Nephron (organoid): ENCODE measurements at regions not wholly inside any gene's neighbourhood (a gene's known extent, or its start where the extent isn't known, plus 50 kb on each side); places are given as distances from the start of the nearest gene placed in this dataset.
A peak's percentile ranks its signal among the peaks of the same experiment; 100 is the strongest.

Experiments used
- H3K27ac Mint-ChIP-seq, 3 experiments: 2 replicates each; pipeline ENCODE4 v1.8.0; 2020; ENCODE audit warnings: mixed read lengths in 3 of 3, mild to moderate bottlenecking in 2 of 3, moderate library complexity in 1 of 3
- H3K27me3 Mint-ChIP-seq: 2 replicates; pipeline ENCODE4 v1.8.0; 2021; ENCODE audit warnings: low read depth, mild to moderate bottlenecking, moderate library complexity, mixed read lengths
- H3K36me3 Mint-ChIP-seq: 2 replicates; pipeline ENCODE4 v1.8.0; 2020; ENCODE audit warnings: low read depth, mixed read lengths
- H3K4me1 Mint-ChIP-seq: 2 replicates; pipeline ENCODE4 v1.8.0; 2020; ENCODE audit warnings: mixed read lengths
- H3K4me3 Mint-ChIP-seq, 3 experiments: 2 replicates each; pipeline ENCODE4 v1.8.0; 2020; ENCODE audit warnings: mild to moderate bottlenecking in 3 of 3, mixed read lengths in 3 of 3, moderate library complexity in 2 of 3
- H3K9me3 Mint-ChIP-seq: 2 replicates; pipeline ENCODE4 v1.8.0; 2020; ENCODE audit warnings: mixed read lengths
- CTCF ChIP-seq, 3 experiments: fragments of 200-600 bp; sonication (generic); IDR thresholded peaks; one replicate each; pipeline ENCODE4 v1.5.0; 2021; ENCODE audit warnings: antibody characterized with exemption in 3 of 3; ENCODE audit not compliant: unreplicated experiment in 3 of 3

DNA sequence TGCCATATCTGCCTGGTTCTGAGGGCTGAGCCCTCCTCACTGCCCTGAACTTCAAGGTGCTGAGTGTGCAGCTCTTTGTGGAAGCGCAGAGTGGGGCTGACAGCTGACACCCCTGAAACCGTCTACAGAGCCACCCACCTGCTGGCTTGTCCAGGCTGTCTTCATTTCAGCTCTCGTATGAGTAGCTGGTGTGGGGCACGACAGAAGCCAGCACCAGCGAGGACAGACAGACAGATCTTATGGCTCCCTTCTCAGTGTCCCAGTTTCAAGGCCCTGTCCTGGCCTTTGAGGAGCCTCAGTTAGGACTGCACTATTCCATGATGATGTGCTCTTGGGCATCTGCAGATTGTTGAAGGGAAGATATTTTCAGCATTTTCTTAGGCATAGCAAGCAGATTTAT lies 287.1 kb downstream of the SLC4A3 start:
- no peak for TF ChIP-seq CTCF (IDR thresholded peaks at IDR 0.05; ENCODE audit: unreplicated experiment in 3 of 3)
- no peaks in the 10 kb centered on the region for H3K36me3 Mint-ChIP-seq
- no peak overlapping the region for H3K4me3 Mint-ChIP-seq
- peaks cover 62% of the 10 kb centered on the region for H3K4me1 Mint-ChIP-seq
- no peaks in the 10 kb centered on the region for H3K27me3 Mint-ChIP-seq
- peaks cover 4% of the 10 kb centered on the region for H3K9me3 Mint-ChIP-seq
- peak overlapping the region in 2 of 3 experiments; percentile 52 to 57 for H3K27ac Mint-ChIP-seq

DNA sequence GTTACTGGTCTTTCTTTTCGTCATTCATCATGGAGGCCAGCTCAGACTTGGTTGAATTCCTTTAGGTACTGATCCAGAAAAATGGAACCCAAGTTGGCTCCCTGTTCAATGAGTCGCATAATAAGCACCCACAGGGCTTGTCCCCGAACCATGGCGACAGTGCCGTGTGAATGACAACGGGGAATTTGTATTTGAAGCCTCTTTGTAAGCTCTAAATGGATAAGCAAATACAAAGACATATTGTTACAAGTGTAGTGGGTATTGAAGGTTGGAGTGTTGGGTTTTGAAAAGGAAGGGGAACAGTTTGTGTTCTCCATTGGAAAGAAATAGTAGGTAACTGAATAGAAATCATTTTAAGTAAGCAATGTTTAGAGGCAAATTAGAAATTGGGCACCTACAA lies 288.9 kb downstream of the SLC4A3 start:
- H3K9me3 Mint-ChIP-seq, result no peaks in the 10 kb centered on the region
- peaks cover 6% of the 10 kb centered on the region for H3K27me3 Mint-ChIP-seq
- peak overlapping the region in 2 of 3 experiments; percentile 16 to 23 for H3K27ac Mint-ChIP-seq
- no peaks in the 10 kb centered on the region for H3K36me3 Mint-ChIP-seq
- H3K4me3 Mint-ChIP-seq, result no peak overlapping the region
- TF ChIP-seq CTCF (IDR thresholded peaks at IDR 0.05; ENCODE audit: unreplicated experiment in 3 of 3), result no peak
- H3K4me1 Mint-ChIP-seq, result peaks cover 67% of the 10 kb centered on the region

DNA sequence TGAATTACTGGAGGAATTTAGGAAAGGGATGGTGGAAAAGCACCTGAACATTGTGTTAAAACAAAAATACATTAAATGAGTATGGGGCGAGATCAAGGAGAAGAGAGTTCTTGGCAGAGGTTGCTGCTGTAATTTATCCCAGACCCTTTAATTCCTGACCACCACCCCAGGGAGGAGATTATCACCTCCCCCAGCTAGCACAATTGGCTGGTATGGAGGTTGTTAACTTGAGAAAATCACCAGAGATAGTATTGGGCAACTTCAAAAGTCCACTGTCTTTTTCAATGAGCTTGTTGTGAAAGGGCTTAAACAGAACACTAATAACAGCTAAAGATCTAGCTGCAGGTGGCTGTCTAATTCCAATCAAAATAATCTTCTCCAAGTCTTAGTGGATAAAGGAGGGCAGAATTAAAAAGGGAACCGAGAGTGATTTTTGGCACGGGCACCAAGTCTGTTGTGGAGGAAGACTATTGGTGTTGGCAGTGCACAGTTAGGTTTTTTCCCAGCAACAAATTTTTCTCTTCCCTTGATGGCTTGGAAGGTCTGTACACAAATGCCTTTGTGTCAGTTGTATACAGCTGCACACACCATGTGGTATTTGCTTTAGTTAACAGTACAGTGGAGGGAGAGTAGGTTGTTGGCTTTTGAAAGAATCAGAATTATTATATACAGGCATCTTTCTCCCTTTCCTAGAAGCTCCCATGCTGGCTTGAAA lies 289.5 kb downstream of the SLC4A3 start:
- Mint-ChIP-seq H3K4me1 (peaks cover 64% of the 10 kb centered on the region), H3K4me3 (no peak overlapping the region), H3K9me3 (no peaks in the 10 kb centered on the region)

GRCh38 chr2:219918254-219918653 lies 290.8 kb downstream of the SLC4A3 start:
- Mint-ChIP-seq H3K27ac (peak overlapping the region; percentile 16 to 82 (median 78)), H3K27me3 (peaks cover 11% of the 10 kb centered on the region), H3K36me3 (no peaks in the 10 kb centered on the region), H3K4me1 (peaks cover 51% of the 10 kb centered on the region), H3K4me3 (no peak overlapping the region), H3K9me3 (no peaks in the 10 kb centered on the region)
- TF ChIP-seq CTCF (IDR thresholded peaks at IDR 0.05; ENCODE audit: unreplicated experiment in 3 of 3), result no peak

More for the DNA sequence above, 289.5 kb downstream of the SLC4A3 start:
- no peak for TF ChIP-seq CTCF (IDR thresholded peaks at IDR 0.05; ENCODE audit: unreplicated experiment in 3 of 3)
- Mint-ChIP-seq H3K36me3 (no peaks in the 10 kb centered on the region), H3K27ac (peak overlapping the region; percentile 16 to 81 (median 45)), H3K27me3 (peaks cover 6% of the 10 kb centered on the region)

DNA sequence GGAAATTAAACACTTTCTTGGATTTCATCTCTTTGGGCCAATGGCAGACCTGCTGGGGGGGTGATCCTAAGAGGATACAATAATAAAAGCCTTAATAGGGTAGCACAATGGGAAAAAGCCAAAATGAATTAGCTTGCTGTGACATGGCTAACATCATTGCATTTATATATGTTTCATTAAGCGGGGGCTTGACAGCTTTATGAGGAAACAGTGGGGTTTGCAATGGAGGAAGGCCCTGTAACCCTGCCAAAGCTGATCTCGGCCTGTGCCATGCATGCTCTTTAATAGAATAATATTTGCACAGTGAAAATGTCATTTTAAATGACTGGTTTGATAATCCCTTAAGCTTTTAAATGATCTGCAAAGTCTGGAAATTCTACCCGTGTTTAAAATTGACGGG lies 291.5 kb downstream of the SLC4A3 start:
- Mint-ChIP-seq H3K36me3 (no peaks in the 10 kb centered on the region), H3K27ac (peak overlapping the region; percentile 16 to 82 (median 78)), H3K9me3 (no peaks in the 10 kb centered on the region), H3K4me3 (no peak overlapping the region), H3K27me3 (peaks cover 11% of the 10 kb centered on the region), H3K4me1 (peaks cover 49% of the 10 kb centered on the region)
- no peak for TF ChIP-seq CTCF (IDR thresholded peaks at IDR 0.05; ENCODE audit: unreplicated experiment in 3 of 3)

- Mint-ChIP-seq H3K36me3 (no peaks in the 10 kb centered on the region), H3K4me1 (peaks cover 48% of the 10 kb centered on the region), H3K4me3 (peak overlapping the region in 1 of 3 experiments; percentile 33), H3K27ac (peak overlapping the region; percentile 16 to 82 (median 77)), H3K9me3 (no peaks in the 10 kb centered on the region), H3K27me3 (peaks cover 11% of the 10 kb centered on the region)
- no peak for TF ChIP-seq CTCF (IDR thresholded peaks at IDR 0.05; ENCODE audit: unreplicated experiment in 3 of 3)
Observed at GRCh38 chr2:219919506-219919905, 292.1 kb downstream of the SLC4A3 start.
